ENCODE measurements at regions not wholly inside any gene's neighbourhood (a gene's known extent, or its start where the extent isn't known, plus 50 kb on each side); places are given as distances from the start of the nearest gene placed in this dataset.

DNA sequence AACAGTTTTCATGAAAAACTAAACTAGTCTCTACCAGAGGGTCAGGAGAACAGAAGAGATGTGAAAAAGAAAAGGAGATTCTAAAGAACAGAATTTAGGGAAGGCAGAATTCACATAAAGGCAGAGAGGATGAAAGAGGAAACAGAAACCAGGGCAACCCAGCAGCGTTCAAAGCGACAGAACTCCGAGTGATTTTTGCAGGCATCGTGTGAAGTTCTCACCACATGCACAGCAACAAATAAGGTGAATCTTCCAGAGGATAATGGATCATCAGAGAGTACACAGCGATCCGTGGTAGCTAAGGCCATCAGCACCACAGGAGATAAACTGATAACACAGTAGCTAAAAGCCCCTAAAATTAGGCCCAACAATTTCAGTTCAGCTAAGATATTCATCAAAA lies 250.8 kb upstream of the THBS1 start:
- DNase-seq: no peak

- DNase-seq: no peak
Observed at GRCh38 chr15:39331584-39331983, 249.3 kb upstream of the THBS1 start.

DNA sequence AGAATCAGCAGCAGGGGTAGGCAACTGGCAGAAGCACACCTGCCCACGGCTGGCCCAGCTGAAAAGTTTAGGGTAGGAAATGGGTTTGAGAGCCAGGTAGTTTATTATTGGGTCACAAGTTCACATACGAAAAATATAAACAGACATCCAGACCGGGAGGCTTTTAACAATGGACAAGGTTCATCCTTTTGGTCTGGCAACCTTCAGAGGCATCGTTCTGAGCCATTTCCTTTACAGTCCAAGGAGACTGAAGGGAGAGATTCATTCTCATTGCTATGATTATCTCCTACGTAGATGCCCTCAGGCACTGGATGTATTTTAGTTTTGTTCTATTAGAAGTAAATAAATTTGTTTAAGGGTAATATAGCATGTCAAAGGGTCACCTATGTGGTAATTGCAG lies 248.0 kb upstream of the THBS1 start:
- no peak for DNase-seq

DNA sequence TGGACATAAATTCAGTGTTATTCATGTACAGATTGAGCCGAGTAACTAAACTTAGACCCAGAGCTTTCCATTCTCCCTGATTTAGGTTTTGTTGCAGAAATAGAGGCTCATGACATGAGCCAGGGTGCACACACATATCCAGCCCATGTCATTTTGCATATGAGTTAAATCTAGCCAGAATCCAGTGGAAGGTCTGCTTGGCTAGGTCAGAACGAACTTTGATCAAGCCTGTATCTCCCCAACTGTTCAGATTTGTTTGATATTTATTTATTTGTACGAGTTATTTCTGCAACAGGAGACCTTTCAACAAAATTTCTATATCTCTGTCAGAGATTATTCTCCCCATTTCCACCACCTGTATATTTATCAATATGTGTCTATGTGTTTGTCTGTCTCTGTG lies 247.5 kb upstream of the THBS1 start:
- no peak for DNase-seq

DNA sequence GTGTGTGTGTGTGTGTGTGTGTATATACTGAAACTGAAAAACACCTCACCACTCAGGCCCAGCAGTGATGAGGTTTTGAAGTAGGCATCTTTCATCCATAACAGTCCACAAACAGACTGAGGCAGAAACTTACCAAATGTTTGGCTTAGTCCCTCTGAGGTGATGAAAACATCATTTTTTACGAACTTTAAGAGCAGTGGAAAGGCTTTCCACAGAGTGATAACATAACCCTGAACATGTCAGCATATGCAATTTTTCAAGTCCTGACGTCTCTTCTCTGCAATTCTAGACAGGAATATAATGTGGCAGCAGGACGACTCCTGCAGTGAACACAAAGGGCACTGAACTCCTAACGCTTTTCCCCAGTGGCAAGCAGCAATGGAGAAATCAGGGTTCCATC lies 247.0 kb upstream of the THBS1 start:
- DNase-seq: no peak

GRCh38 chr15:39336926-39337325 lies 244.0 kb upstream of the THBS1 start:
- no peak for DNase-seq

DNA sequence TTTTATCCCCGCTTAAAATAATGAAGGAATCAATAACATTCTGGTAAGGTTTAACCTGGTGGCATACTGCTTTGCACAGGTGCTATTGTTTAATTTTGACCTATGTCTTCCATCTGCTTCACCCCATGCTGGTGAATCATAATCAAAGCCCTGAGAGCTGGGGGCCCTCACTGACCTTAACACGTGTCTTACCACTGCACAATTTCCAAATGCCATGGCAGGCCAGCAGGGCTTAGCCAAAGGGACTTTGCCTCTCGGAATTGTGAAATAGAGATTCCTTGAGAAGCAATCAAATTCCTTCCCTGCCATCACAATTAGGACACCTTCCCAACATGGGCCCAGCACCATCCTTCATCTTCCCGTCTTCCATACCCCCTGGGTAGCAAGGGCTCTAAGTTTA lies 242.6 kb upstream of the THBS1 start:
- DNase-seq: no peak

DNA sequence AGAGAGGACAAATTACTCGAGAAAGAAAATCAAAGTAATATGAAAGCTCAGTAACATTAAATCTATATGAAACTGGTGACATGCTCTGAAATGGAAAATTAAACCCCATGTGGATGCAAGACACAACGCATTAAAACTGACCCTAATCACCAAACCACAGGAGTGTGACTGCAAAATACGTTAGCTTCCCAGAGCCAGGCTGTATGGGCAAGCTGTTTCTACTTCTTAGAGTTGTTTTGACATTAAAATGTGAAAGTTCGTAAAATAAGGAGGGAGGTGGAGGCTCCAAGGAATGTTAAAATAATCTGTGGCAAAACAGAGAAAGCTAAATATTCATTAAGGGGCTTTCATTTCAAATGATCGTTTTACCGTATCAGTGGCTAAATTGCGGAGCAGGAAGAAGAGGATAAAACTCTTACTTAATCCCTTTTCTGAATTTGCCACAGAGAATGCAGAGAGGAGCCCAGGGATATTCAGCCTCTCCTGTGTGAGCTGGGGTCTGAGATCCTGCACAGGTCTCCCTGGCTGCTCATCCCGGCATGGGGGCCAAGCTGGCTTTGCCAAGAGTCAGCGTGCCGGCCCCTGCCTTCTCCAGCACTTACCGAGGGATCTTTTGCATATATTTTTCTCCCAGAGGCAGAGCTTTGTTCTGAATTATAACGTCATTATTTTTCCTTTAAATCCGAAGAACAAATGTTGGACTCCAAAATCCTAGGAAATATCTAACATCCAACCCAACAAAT lies 239.8 kb upstream of the THBS1 start:
- DNase-seq: no peak

DNA sequence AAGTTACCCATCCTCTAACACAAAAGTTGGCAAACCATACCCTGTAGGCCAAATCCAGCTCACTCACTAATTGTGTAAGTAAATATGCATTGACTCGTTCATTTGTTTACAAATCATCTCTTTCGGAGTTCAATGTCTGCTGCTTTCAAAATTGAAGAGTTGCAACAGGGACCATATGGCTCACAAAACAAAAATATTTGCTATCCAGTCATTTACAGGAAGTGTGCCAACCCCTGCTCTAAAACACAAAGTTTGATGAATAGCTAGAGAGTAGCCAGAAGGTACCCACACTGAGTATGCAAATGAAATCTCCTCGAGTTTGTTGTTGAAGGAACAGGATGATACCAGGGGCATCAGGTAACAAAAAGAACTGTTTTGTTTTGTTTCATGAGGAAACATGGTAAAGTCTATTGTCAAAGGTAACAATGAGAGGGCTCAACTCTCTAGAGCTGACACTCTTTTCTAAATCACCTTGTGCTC lies 236.2 kb upstream of the THBS1 start:
- no peak for DNase-seq

- no peak for DNase-seq
Observed at GRCh38 chr15:39345176-39345575, 235.7 kb upstream of the THBS1 start.

DNA sequence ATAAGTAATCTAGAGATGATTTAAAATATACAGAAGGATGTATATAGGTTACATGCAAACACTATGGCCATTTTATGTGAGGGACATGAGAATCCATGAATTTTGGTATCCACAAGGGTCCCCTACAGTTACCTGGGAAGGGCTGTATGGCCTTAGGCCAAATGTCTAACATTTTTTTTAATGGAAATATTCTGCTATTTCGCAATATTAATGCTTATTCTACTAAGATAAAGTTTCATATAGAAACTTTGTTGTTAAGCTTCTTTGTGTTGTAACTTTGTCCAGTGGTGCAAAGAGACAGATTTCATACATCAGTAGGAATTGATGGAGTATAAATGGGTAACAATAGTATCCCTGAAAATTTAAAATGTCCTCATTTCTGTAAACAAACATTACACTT lies 233.4 kb upstream of the THBS1 start:
- DNase-seq: no peak

- DNase-seq: no peak
Observed at GRCh38 chr15:39350785-39351184, 230.1 kb upstream of the THBS1 start.

GRCh38 chr15:39354189-39354588 lies 226.7 kb upstream of the THBS1 start:
- DNase-seq: no peak

DNA sequence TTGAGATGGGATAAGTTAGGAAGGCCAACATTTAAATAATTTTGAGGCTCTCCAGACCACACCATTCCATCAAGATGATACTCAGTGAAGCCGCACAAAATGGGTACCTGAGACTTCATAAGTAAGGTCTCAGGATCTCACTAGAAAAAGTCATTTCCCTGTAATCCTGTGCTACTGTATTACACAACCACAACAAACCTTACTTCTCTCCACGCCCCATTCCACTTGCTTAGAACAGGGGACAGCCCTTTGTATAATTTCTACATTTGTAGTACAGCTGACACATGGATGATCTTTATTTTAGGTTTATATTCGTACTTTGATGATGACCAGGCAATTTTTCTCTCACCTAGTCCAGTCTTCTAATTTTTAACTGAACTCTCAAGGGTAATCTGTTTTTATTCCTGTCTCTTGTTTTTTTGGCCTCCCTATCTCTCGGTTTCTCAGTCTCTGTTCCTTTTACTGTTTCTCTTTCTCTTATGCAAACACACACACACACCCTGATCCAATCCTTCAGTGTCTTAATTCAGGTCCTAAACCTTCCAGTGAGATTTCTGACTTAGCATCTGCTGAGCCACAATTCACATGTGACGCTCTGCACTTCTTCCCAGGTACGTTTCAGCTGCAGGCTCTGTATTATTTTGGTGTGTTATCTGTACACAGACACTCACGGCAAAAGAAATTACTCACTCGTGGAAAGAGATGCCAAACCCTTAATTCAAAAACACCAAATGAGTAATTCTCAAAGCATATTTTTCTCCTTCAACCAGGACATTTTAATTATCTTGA lies 223.2 kb upstream of the THBS1 start:
- no peak for DNase-seq

GRCh38 chr15:39358441-39359041 lies 222.3 kb upstream of the THBS1 start:
- no peak for DNase-seq

DNA sequence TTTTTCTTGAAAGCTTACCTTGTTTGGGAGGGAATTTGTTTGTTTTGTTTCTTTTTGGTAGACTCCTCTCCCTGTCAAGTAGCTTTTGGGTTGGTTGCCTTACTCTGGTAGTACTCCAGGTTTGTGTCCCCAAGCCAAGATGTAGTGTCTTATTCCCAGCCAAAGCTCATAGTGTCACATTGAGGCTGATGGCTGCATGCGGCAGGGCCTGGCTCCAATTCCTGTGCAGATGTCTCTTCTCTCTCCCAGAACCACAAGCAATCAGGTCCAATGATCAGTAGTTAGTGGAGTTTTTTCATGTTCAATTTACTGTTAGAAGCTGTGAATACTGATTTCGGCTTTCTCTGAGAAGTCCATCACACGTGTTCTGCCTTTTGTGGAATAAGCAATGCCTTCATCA lies 221.1 kb upstream of the THBS1 start:
- DNase-seq: no peak

DNA sequence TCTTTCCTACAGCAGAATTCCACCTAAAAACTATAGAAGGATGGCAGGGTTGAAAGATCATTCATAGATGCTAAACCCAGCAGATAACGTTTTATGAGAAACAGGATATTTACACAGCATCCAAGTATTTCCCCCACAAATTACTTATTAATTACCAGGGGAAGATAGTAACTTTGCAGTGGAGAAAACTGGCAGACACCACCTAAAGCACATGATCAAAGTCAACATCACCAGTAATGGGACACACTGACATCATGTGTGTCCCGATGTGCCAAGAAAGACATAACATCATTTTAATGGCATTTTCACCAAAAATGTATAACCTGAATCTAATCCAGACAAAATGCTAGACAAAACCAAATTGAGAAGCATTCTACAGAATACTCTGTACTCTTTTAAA lies 220.4 kb upstream of the THBS1 start:
- DNase-seq: no peak

DNA sequence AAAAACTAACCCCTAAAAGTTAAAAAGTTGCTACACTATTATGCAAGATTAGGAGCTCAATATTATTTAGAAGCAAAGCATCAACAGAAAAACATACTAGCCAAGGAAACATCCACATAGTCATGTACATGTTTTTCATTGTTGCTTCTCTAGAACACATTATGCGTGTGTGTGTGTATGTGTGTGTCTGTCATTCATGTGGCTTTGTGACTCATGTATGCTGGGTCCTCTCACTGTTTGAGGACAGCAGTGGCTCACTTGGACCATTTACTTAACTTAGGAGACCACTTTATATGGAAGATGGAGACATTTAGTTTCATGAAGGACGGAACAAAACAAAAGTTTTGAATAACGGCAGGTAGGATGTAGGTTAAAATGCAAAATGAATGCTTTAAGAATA lies 219.4 kb upstream of the THBS1 start:
- no peak for DNase-seq

- no peak for DNase-seq
Observed at GRCh38 chr15:39362821-39363561, 217.9 kb upstream of the THBS1 start.

- no peak for DNase-seq
Observed at GRCh38 chr15:39363761-39364586, 216.9 kb upstream of the THBS1 start.

GRCh38 chr15:39364721-39365120 lies 216.2 kb upstream of the THBS1 start:
- DNase-seq: no peak

- DNase-seq: no peak
Observed at GRCh38 chr15:39365161-39365560, 215.7 kb upstream of the THBS1 start.

Data from NCI-H1436 treated with DMSO at 0.1 percent for 48 hours (cell line).